Activated CD4-positive, alpha-beta T cell treated with anti-CD3 and anti-CD28 coated beads, Interleukin-10, Interleukin-2, amounts not matched to agents 100 ng/mL and 50 ng/mL, durations not matched to agents 16 hours and 8 hours (primary cell): ENCODE measurements at regions not wholly inside any gene's neighbourhood (a gene's known extent, or its start where the extent isn't known, plus 50 kb on each side); places are given as distances from the start of the nearest gene placed in this dataset.
"Not testable (repeated sequence)": the region's sequence is repeated elsewhere in the genome, so short reads cannot be mapped to it uniquely, and the experiment has no call there.

Experiments
- DNase-seq: peaks from one replicate; pipeline ENCODE4 v3.0.0-alpha.2; 2020

DNA sequence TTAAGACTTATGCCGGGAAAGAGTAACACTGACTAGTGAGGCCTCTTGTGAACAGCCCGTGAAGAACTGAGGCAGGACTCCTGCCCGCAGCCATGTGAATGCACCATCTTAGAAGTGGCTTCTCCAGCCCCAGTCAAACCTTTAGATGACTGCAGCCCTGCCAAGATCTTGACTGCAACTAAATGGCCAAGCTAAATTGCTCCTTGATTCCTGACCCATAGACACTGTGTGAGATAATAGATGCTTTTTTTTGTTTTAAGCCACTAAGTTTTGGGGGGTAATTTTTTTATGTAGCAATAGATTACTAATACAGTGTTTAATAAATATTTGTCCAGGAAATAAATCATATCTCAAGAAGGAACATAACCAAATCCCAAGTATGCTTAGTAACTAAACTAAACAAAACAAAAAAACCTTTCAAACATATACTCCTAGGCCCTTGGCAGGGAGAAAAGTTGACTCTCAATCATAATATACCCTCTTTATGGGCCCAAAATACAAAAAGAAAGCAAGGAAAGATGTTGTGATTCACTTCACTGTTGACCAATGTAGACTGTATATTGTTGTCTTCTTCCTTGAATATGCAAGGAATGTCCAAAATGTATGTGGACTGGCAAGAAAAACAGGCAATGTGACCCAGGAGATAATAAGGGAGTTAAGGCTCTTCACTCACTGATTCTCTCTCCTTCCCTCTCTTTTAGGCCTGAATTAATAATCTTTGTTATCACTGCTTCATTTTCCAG is 79.7 kb upstream of the ZNF366 start:
- DNase-seq, result no peak

DNA sequence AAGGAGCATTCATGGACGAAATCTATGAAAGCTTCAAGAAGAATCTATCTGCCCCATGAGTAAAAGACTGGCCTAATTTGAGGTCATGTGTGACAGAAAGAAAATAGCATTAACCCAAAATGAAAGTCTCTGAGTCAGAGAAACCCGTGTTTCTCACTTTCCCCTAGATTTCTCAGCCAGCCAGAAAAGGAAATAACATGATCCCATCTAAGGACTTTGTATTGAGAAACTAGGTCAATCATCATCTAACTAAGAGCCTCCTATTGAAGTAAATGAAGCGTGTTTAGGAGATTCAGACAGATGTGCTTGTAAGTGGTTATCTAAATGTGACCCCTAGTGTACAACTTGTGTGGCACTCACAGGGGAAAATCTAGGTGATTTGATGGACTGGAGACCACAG is 77.3 kb upstream of the ZNF366 start:
- no peak for DNase-seq

DNA sequence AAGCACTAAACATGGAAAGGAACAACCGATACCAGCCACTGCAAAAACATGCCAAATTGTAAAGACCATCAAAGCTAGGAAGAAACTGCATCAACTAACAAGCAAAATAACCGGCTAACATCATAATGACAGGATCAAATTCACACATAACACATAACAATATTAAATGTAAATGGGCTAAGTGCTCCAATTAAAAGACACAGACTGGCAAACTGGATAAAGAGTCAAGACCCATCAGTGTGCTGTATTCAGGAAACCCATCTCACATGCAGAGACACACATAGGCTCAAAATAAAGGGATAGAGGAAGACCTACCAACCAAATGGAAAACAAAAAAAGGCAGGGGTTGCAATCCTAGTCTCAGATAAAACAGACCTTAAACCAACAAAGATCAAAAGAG is 72.1 kb upstream of the ZNF366 start:
- not testable (repeated sequence) for DNase-seq

DNA sequence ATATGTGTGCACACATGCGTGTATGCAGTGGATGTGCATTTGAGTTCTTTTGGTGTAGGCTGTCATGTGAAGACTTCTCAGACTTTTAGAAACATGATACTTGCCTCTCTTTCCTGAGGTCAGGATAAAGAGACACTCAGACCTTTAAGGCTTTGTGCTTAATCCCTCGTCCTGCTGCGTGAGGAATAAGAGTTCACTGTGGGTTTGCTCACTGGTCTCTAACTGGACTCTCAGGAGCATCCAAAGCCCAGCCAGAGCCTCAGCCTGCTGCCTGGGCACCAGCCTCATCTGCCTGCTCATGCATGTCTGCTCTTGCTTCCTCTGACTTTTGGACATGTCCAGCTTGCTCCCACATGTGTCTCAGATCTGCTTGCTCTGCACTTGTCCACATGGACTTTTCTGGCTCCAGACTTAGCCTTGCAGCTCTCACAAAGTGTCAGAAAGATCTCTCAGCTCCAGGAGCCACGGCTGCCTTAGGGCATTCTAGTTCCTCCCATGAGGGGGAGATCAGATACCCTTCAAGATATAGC is 65.1 kb upstream of the ZNF366 start:
- DNase-seq, result no peak

DNA sequence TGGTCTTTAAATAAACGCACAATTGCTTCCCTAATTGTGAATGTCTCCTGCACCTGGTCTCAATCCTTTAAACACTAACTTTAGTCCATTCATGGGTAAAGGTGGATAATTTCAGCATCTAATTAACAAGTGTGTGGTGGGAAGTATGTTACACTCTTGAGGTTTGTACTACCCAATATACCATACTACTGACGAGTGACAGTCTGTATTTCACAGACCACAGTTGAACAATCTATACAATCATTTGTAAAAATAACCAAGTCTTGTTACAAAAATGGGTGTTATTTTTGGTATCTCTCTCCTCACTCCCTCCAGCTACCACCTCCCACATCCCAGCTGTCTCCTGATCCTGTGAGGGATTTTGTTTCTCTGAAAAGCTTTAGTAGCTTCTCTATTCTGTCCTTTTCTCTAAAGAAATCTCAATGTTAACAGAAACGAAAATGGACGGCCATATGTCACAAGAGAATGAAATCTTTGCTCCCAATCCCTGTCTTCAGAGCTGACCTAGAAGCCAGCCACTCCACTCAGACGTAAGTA is 62.3 kb upstream of the ZNF366 start:
- no peak for DNase-seq

DNA sequence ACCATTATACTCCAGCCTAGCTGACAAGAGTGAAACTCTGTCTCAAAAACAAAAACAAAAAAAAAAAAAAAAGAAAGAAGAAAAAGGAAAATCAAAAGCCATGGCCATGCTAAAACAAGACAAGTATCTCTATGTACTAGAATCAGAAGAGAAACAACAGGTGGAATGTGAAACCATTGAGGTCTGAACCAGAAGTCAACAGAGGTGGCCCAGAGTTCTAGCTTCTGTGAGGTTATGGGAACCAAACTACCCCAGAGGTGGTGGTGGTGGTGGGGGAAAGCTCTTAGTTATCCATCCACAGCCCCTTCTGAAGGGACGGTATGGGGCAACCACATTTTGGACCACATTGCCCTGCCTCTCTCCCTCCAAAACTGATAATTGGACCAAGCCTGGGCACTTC is 59.5 kb upstream of the ZNF366 start:
- DNase-seq, result no peak

DNA sequence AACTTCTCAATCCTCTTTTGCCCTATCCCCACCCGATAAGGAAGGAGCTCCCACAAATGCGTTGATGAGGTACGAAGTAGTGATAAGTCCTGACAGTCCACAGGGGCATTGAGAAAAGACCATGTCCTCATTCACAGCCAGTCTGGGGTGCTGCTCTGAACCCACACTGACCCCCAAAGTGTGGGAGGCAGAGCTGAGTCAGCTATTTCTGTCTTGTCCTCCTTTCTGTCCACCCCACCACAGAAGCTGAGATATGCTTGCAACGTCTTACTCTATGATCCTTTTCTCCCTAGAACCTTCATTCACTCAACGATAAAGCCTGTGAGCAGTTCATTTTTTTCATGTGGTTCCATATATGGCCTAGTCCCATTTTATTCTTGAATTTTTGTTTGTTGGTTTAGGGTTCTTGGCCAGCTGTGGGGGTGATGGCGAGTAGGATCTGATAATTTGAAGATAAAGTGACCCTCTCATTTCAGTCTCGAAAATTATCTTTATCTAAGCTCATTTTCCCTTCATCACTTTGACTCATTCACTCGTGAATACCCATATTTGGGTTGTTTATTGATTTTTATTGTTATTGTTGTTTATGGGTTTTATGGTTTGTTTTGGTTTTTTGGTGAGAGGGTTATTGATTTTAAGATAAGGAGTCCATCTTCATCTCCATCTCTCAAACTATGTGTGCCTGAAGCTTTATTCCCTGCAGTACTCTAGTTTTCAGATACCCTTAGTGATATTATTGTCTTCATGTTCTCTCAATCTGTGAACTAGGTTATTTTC is 58.5 kb upstream of the ZNF366 start:
- no peak for DNase-seq

DNA sequence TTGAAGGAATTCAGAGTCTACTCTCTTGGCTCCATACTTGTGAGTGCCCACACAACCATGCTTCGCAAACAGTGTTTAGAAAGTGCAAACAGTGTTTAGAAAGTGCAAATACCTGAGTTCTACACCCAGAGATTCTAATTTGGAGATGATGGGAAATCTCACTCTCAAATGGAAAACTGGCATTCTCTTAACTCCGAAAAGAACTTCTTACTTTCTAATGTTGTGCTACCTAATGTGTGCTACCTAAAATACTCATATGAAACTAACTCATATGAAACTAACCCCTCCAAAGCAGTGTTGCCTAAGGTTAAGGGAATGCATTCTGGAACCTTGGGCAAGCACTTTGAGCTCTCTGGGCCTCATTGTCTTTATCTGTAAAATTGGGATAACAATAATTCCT is 55.5 kb upstream of the ZNF366 start:
- no peak for DNase-seq

DNA sequence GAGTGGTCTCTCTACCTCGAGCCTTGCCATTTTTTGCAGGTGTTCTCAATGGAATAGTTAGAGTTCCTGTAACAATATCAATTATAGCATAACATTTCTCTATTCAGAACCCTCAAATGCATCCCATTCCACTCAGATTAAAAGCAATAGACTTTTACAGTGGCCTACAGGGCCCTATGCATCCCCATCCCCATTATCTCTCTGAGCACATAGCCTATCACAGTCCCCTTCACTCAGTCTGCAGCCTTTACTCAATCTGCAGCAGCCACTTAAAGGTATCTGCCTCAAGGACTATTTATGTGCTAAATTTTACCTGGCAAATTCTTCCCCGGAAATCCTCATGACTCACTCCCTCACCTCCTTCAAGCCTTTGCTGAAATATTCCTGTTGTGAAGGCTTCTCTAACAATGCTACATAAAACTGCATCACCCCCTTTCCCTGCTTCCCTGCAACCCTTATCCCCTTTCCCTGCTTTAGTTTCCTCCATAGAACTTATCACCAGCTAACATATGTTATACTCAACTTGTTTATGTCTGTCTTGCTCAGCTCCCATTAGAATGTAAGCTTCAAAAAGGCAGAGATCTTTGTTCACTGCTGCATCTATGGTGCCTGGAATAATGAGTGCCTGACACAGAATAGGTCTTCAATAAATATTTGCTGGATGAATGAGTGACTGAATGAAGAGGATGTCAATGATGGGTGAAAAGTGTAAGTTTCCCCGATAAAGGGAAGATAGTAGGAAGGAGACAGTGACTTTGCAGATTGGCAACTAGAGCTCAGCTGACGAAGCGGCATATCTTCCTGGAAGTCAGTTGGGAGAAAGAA is 54.1 kb upstream of the ZNF366 start:
- DNase-seq, result no peak

DNA sequence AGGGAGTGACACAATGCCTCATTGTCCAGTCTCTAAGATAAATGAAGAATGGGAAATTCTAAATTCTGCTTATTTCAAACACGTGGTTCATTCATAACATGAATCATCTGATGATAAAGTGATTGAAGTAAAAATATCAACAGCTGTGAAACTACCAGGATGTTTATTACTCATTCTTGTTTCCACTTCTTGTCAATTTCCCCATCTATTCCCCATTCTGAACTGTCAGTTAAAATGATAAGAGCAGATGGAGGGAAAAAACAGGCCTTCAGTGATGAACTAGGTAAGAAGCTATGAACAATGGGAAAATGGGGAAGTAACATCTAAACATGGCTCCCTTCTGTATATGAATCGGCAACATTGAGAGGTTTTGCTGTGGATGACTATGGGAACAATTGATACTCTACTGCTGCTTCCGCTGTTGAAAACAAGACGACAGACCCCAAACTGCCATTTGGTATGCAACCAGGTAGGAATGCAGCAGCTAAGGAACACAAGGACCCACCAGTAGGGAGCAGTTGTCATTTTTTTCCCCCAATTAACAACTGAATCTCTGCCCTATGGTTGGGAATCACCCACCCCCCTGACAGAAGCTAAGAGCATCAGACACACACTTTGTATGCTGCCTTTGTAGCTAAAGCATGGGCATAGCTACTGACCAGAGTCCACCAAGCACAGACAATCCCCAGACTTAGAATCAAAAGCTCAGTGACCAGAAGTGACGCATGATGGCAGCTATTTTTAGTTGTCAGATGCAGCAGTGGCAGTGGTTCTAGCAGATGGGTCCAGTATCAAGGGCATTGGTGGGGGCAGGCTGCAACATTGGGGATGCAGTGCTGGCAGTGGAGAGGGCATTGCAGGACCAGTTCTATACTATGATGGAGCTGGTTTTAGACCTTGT is 52.9 kb upstream of the ZNF366 start:
- DNase-seq, result no peak

DNA sequence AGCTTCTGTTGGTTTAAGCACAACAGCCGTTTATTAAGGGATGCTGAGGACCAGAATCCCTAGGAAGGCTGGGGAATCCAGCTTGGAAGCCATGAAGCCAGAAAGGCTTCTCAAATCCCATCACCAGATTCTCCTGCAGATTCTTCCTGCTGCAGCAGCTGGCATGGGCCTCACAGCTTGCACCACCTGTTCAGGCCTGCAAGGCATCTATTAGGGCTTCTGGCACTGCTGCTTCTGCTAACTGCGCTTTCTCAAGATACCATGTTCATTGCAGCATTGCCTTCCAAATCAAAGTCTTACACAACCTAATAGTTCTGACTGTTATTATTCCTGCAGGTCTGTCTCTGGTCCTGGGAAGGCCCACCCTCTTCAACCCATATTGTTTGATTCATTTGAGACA is 51.2 kb upstream of the ZNF366 start:
- DNase-seq, result no peak

DNA sequence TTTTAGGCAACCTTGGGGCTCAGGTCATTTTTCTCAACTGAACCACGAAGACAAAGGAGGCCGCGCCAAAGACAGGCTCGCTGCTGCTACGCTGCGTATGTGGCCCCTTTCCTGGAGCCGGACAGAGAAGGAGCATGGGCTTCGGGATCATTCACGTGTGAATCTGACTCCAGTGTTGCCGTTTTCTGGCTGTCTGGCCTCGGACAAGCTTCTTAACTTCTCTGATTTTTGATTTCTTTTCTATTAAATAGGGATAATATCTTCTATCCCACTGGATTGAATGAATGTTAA is 50.8 kb upstream of the ZNF366 start:
- no peak for DNase-seq

DNA sequence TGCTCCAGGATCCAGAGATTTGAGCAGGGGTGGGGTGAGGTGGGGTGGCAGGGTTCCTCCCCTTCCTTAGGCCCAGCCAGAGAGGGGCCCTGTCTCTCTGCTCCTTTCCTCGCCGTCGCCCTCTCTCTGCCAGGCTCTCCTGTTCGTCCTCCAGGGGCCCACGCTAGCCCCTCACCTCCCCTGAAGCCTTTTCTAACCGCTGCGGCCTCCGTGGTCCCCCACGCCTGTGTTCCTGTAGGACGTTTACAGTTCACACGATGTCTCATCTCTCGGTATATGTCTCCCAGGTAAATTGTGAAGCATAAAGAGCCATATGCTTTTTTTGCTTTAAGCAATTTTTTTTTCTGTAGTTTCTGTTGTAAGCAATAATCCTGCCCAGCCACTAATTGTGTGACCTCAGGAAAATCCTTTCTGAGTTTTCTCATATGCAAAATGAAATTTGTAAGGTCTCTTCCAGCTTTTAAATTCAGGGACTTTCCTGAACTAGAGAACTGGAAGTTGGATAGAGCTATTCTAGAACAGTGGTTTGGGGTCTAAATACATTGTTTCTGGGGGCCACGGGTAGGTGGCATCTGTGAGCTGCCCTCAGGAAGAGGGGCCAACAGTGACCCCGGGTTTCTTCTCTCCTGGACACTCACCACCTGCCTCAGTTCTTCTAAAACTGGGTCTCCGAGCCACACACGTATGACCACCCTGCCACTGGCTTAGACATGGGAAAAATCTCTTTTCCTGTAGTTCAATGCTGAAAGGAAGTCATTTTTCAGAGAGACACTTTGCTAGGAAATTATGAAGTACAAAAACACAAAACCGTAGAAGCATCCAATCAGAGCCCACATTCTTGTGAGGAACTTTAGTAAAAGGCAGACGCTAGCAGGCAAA is 50.2 kb upstream of the ZNF366 start:
- no peak for DNase-seq
